IgD-negative memory B cell (primary cell): ENCODE measurements at regions not wholly inside any gene's neighbourhood (a gene's known extent, or its start where the extent isn't known, plus 50 kb on each side); places are given as distances from the start of the nearest gene placed in this dataset.

Source experiments
- H3K27ac Mint-ChIP-seq, 3 donors: one replicate each; pipeline ENCODE4 v1.8.0; 2020 to 2022; ENCODE audit warnings: mild to moderate bottlenecking in 3 of 3, mixed read lengths in 3 of 3, moderate library complexity in 1 of 3
- H3K27me3 Mint-ChIP-seq: one replicate; pipeline ENCODE4 v1.8.0; 2021; ENCODE audit warnings: mixed read lengths
- H3K36me3 Mint-ChIP-seq: one replicate; pipeline ENCODE4 v1.8.0; 2020; ENCODE audit warnings: mild to moderate bottlenecking, mixed read lengths
- H3K4me1 Mint-ChIP-seq, 3 donors: one replicate each; pipeline ENCODE4 v1.8.0; 2020 to 2022; ENCODE audit warnings: mixed read lengths in 3 of 3, mild to moderate bottlenecking in 1 of 3
- H3K4me3 Mint-ChIP-seq, 4 donors: one replicate each; pipeline ENCODE4 v1.8.0; 2020 to 2022; ENCODE audit warnings: mild to moderate bottlenecking in 4 of 4, mixed read lengths in 4 of 4, moderate library complexity in 3 of 4
- H3K9me3 Mint-ChIP-seq, 3 donors: one replicate each; pipeline ENCODE4 v1.8.0; 2020 to 2021; ENCODE audit warnings: mixed read lengths in 3 of 3, mild to moderate bottlenecking in 1 of 3

GRCh38 chr6:87946669-87947068 is 101.0 kb upstream of the SPACA1 start:
- Mint-ChIP-seq H3K9me3 (no peaks in the 10 kb centered on the region), H3K27me3 (no peaks in the 10 kb centered on the region), H3K4me1 (peaks cover 0 to 3% (median 3%) of the 10 kb centered on the region in 3 donors), H3K36me3 (no peaks in the 10 kb centered on the region), H3K4me3 (no peak overlapping the region), H3K27ac (no peak overlapping the region)

DNA sequence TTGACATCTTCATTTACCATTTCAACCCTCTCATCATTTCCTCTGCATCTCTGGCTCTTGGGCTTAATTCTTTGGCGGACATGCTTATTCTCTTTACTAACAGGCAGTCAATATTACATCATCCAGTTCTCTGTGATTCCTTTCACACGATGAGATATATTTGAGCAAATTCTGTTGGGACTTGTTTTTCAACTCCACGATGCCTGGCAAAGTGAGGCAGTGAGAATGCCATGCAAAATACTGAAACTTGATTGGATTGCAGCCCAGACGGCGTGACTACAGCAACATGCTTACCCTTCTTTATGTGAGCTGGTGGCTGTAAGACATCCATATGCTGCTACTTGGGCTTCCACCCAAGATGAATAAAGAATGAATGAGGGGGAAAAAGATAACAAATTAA is 101.7 kb upstream of the SPACA1 start:
- H3K9me3 Mint-ChIP-seq = no peaks in the 10 kb centered on the region
- H3K4me3 Mint-ChIP-seq = no peak overlapping the region
- H3K27me3 Mint-ChIP-seq = no peaks in the 10 kb centered on the region
- H3K36me3 Mint-ChIP-seq = no peaks in the 10 kb centered on the region
- peaks cover 0 to 3% (median 3%) of the 10 kb centered on the region in 3 donors for H3K4me1 Mint-ChIP-seq
- no peak overlapping the region for H3K27ac Mint-ChIP-seq

- no peak overlapping the region for H3K27ac Mint-ChIP-seq
- no peaks in the 10 kb centered on the region for H3K36me3 Mint-ChIP-seq
- no peaks in the 10 kb centered on the region for H3K27me3 Mint-ChIP-seq
- H3K9me3 Mint-ChIP-seq = no peaks in the 10 kb centered on the region
- no peak overlapping the region for H3K4me3 Mint-ChIP-seq
- H3K4me1 Mint-ChIP-seq = peaks cover 0 to 3% (median 3%) of the 10 kb centered on the region in 3 donors
Observed at GRCh38 chr6:87945181-87945580, 102.5 kb upstream of the SPACA1 start.

GRCh38 chr6:87944541-87944954 is 103.1 kb upstream of the SPACA1 start:
- no peaks in the 10 kb centered on the region for H3K27me3 Mint-ChIP-seq

DNA sequence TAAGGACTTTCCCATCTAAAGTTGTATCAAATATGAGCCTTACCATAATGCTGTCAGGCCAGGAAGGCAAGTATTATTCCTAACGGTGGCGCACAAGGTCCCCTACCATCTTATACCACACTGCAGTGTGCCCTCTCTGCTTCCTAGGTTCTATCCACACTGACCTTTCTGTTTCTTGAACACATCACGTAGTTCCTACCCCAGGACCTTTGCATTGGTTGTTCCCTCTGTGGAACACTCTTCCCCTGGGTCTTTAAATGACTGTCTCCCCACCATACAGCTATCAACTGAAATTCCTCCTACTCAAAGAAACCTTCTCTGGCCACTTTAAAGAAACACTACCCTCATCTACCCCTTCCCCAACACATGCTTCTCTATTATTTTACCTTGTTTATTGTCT is 104.5 kb upstream of the SPACA1 start:
- no peak overlapping the region for H3K27ac Mint-ChIP-seq
- no peak overlapping the region for H3K4me3 Mint-ChIP-seq
- no peaks in the 10 kb centered on the region for H3K27me3 Mint-ChIP-seq
- H3K9me3 Mint-ChIP-seq = no peaks in the 10 kb centered on the region
- no peaks in the 10 kb centered on the region for H3K36me3 Mint-ChIP-seq
- peaks cover 0 to 3% (median 3%) of the 10 kb centered on the region in 3 donors for H3K4me1 Mint-ChIP-seq

More at GRCh38 chr6:87944541-87944954, 103.1 kb upstream of the SPACA1 start:
- Mint-ChIP-seq H3K27ac (no peak overlapping the region), H3K36me3 (no peaks in the 10 kb centered on the region), H3K4me1 (peaks cover 0 to 3% (median 3%) of the 10 kb centered on the region in 3 donors), H3K4me3 (peak overlapping the region in 1 of 4 donors; percentile 6), H3K9me3 (no peaks in the 10 kb centered on the region)

DNA sequence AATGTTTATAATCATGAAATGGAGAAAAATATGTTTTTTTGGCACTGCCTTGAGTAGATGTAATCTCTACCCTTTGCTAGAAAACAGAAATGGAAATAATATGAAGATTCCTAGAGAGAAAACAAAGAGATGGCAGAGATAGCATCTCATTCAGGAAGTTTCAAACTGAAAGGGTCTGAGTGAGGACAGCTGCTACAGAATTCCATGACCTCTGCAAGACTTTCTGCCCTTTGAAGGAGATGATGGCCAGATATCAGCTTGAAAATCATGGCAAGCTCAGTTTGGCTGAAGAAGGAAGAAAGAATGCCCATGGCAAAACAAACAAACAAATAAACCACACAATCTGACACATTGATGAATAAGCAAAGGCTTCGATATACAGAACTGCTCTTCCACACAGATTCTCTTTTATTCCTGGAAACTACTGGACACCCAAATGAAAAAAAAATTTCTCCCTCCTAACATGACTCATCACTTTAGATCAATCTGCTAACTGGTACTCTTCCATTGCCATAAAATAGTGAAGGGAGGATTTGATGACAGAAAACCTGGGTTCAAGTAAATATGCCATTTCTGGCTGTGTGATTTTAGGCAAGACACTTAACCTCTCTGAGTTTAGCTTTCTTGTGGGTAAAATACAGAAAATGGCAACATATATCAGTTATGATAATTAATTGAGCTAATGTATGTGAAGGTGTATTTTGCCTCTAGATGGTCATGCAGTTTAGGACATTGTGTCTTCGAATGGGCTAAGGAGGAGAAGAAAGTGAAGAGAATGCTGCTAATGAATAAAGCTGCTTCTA is 105.9 kb upstream of the SPACA1 start:
- Mint-ChIP-seq H3K27me3 (no peaks in the 10 kb centered on the region), H3K9me3 (no peaks in the 10 kb centered on the region), H3K36me3 (no peaks in the 10 kb centered on the region), H3K27ac (no peak overlapping the region), H3K4me3 (no peak overlapping the region), H3K4me1 (peaks cover 0 to 3% (median 3%) of the 10 kb centered on the region in 3 donors)

- no peaks in the 10 kb centered on the region for H3K9me3 Mint-ChIP-seq
- no peak overlapping the region for H3K4me3 Mint-ChIP-seq
- H3K4me1 Mint-ChIP-seq = peaks cover 0 to 7% (median 3%) of the 10 kb centered on the region in 3 donors
- H3K27me3 Mint-ChIP-seq = no peaks in the 10 kb centered on the region
- no peak overlapping the region for H3K27ac Mint-ChIP-seq
- H3K36me3 Mint-ChIP-seq = peaks cover 2% of the 10 kb centered on the region
Observed at GRCh38 chr6:87939776-87940175, 107.9 kb upstream of the SPACA1 start.

DNA sequence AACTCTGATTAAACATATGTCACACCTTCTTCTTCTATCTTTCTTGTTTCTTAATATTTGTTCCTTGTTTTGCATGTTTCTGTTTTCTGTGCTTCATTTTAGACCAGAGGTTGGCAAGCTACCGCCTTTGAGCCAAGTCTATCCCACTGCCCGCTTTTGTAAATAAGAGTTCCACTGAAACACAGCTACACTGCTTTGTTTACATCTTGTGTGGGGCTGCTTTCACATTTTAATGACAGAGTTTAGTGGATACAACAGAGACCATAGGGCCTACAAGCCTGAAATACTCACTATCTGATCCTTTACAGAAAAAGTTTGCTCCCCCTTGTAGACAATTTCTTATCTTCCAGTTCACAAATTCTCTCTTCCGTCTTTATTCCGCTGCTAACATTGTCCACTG is 109.4 kb upstream of the SPACA1 start:
- peaks cover 0 to 3% (median 0%) of the 10 kb centered on the region in 3 donors for H3K4me1 Mint-ChIP-seq
- H3K4me3 Mint-ChIP-seq = no peak overlapping the region
- no peak overlapping the region for H3K27ac Mint-ChIP-seq
- H3K9me3 Mint-ChIP-seq = no peaks in the 10 kb centered on the region
- no peaks in the 10 kb centered on the region for H3K27me3 Mint-ChIP-seq
- peaks cover 2% of the 10 kb centered on the region for H3K36me3 Mint-ChIP-seq

- Mint-ChIP-seq H3K27me3 (no peaks in the 10 kb centered on the region), H3K9me3 (no peaks in the 10 kb centered on the region), H3K4me1 (peaks cover 0 to 3% (median 0%) of the 10 kb centered on the region in 3 donors), H3K4me3 (no peak overlapping the region), H3K27ac (peak overlapping the region in 1 of 3 donors; percentile 24), H3K36me3 (peaks cover 2% of the 10 kb centered on the region)
Observed at GRCh38 chr6:87936065-87936464, 111.6 kb upstream of the SPACA1 start.

DNA sequence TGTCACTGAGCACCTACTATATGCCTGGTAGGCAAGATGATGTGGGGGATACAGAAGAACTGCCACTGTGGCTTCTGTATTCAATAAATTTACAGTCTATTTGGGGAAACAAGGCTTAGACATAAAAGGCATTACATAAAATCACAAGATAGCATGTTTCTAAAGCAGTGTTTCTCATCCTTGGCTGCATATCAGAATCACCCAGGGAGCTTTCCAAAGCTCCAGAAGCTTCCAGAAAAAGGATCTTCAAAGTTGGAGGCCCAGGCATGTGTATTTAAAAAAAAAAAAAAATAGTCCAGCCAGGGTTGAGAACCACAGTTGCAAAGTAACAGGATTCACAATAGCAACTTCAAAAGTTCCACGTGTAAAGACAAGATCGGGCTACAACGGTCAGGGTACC is 112.4 kb upstream of the SPACA1 start:
- Mint-ChIP-seq H3K9me3 (no peaks in the 10 kb centered on the region), H3K36me3 (peaks cover 2% of the 10 kb centered on the region), H3K27ac (peak overlapping the region in 1 of 3 donors; percentile 24), H3K27me3 (no peaks in the 10 kb centered on the region), H3K4me3 (no peak overlapping the region), H3K4me1 (peaks cover 0 to 3% (median 0%) of the 10 kb centered on the region in 3 donors)

DNA sequence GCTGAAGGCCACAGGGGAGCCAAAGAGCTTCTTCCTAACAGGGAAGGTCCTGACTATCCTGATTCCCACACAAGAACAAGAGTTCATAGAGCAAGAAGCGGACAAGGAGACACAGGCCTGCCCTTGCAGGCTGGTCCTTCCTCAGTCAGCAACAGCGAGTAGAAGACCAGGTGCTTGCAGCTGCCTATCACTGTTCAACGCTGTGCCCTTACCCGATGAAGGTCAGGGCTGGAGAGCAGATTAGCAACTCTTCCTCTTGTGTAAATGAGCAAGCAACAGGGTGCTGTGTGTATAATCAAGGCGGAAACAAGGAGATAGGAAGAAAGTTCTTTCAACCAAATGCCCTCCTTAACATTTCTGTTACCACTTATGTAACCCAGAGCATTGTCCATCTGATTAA is 115.3 kb upstream of the SPACA1 start:
- peaks cover 2% of the 10 kb centered on the region for H3K36me3 Mint-ChIP-seq
- H3K9me3 Mint-ChIP-seq = no peaks in the 10 kb centered on the region
- no peaks in the 10 kb centered on the region for H3K27me3 Mint-ChIP-seq
- H3K4me3 Mint-ChIP-seq = peak overlapping the region in 1 of 4 donors; percentile 34
- peaks cover 6 to 9% (median 8%) of the 10 kb centered on the region in 3 donors for H3K4me1 Mint-ChIP-seq
- no peak overlapping the region for H3K27ac Mint-ChIP-seq

DNA sequence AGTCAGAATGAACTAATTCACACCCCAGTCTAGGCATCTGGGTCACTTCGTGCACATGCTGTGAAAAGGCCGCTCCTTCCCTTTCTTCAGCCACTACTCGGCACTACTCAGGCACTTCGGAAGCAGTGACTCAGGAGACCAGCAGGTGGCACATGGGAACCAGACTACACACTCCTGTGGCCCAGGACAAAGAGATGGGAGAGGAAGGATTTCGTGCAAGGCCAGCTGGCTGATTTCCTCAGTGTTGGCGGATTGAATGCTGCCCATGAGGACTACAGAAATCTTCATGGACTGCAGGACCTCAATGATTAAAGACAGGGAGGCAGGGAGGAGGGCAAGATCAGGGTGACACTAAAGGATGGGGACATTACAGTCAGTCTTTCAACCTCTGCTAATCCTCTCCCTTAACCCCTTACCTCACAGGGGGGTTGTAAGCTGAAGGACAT is 117.8 kb upstream of the SPACA1 start:
- Mint-ChIP-seq H3K9me3 (no peaks in the 10 kb centered on the region), H3K27me3 (peaks cover 2% of the 10 kb centered on the region), H3K4me3 (no peak overlapping the region), H3K4me1 (peaks cover 18 to 24% (median 24%) of the 10 kb centered on the region in 3 donors), H3K36me3 (no peaks in the 10 kb centered on the region), H3K27ac (peak overlapping the region in 2 of 3 donors; percentile 32 to 46)

GRCh38 chr6:87926687-87927086 is 121.0 kb upstream of the SPACA1 start:
- Mint-ChIP-seq H3K4me1 (peaks cover 47 to 52% (median 51%) of the 10 kb centered on the region in 3 donors), H3K4me3 (no peak overlapping the region), H3K27ac (no peak overlapping the region)

DNA sequence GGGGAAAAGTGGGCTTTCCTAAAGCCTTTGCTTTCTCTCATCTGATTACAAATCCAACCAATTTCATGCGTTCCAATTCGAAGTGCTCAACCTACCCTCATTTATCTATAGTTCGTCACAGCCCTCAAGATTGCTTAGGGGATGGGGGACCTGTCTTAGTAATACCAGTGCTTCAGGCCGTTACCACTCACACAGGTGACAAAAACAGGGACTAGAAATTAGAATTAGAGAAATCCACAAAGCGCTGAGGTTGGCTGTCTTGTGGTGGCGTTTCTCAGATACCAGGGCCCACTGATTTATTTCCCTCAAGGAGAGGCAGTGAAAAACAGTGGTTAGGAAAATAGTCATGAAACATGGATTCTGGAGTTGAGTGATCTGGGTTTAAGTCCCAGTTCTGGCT is 121.6 kb upstream of the SPACA1 start:
- Mint-ChIP-seq H3K27ac (peak overlapping the region; percentile 50 to 96 (median 70)), H3K9me3 (no peaks in the 10 kb centered on the region), H3K27me3 (peaks cover 2% of the 10 kb centered on the region), H3K36me3 (no peaks in the 10 kb centered on the region), H3K4me1 (peaks cover 52 to 55% (median 52%) of the 10 kb centered on the region in 3 donors), H3K4me3 (peak overlapping the region in 3 of 4 donors; percentile 21 to 80 (median 31))

More at GRCh38 chr6:87926687-87927086, 121.0 kb upstream of the SPACA1 start:
- H3K9me3 Mint-ChIP-seq = no peaks in the 10 kb centered on the region
- no peaks in the 10 kb centered on the region for H3K36me3 Mint-ChIP-seq
- H3K27me3 Mint-ChIP-seq = peaks cover 2% of the 10 kb centered on the region

DNA sequence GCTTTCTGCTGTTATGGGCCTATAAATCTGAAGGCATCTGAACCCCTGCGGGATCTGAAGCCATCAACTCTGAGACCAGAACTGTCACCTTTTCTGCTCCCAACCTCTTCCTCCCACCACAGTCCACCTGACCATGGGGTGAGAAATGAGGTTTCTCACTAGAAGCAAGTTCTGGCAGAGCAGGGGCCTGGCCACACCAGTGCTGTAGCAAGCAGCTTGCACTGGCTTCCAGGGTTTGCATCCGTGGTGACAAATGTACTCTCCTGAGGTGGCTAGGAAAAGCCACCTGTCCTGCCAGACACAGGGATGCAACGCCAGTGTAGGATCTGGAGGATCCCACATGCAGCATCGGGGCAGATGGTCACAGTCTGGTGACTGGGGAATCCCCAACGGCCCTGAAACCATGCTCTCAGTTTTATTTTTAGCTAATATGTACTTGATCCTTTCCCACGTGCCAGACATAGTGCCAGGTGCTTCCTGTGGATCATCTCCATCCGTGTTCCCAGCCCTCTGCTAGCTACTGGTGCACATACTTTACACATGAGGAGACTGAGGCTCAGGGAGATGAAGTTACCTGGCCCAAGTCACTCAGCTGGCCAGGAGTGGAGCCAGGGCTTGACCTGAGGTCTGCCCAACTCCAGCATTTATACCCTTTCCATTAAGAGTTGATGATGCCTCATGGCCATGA is 122.1 kb upstream of the SPACA1 start:
- Mint-ChIP-seq H3K9me3 (no peaks in the 10 kb centered on the region), H3K27me3 (peaks cover 2% of the 10 kb centered on the region), H3K27ac (peak overlapping the region; percentile 50 to 96 (median 70)), H3K36me3 (no peaks in the 10 kb centered on the region), H3K4me1 (peaks cover 58 to 60% (median 58%) of the 10 kb centered on the region in 3 donors), H3K4me3 (peak overlapping the region; percentile 15 to 80 (median 26))
